ENCODE measurements at regions not wholly inside any gene's neighbourhood (a gene's known extent, or its start where the extent isn't known, plus 50 kb on each side); places are given as distances from the start of the nearest gene placed in this dataset.

DNA sequence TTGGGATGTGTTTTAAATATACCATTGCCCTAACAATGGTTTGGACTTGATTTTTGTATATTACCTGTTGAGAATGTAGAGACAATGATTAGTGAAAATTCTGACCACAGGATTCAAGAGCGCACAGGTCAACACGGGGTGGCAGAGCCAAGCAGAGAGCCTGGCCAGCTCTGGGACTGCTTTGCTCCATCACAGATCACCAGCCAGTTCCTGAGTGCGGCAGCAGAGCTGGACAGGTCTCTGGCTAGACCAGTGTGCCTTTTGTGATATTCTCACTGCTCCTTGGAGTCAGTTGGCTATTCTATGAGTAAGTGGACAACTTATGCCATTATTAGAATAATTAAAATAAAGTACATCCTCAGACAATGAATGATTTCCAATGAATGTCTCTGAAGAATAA is 351.2 kb upstream of the ATP10A start:
- TF ChIP-seq, protein P1, sequence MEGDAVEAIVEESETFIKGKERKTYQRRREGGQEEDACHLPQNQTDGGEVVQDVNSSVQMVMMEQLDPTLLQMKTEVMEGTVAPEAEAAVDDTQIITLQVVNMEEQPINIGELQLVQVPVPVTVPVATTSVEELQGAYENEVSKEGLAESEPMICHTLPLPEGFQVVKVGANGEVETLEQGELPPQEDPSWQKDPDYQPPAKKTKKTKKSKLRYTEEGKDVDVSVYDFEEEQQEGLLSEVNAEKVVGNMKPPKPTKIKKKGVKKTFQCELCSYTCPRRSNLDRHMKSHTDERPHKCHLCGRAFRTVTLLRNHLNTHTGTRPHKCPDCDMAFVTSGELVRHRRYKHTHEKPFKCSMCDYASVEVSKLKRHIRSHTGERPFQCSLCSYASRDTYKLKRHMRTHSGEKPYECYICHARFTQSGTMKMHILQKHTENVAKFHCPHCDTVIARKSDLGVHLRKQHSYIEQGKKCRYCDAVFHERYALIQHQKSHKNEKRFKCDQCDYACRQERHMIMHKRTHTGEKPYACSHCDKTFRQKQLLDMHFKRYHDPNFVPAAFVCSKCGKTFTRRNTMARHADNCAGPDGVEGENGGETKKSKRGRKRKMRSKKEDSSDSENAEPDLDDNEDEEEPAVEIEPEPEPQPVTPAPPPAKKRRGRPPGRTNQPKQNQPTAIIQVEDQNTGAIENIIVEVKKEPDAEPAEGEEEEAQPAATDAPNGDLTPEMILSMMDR (conservative IDR thresholded peaks at IDR 0.05), result no peak
- no peak for TF ChIP-seq EZH2 (IDR thresholded peaks at IDR 0.05; ENCODE audit: low read depth)

Measured in PC-9 (cell line).